Activated T-cell treated with anti-CD3 and anti-CD28 coated beads, Interleukin-2, amount 50 U/mL, for 72 hours (primary cell): ENCODE measurements at regions not wholly inside any gene's neighbourhood (a gene's known extent, or its start where the extent isn't known, plus 50 kb on each side); places are given as distances from the start of the nearest gene placed in this dataset.

Experiments used
- ATAC-seq, 2 donors: fragments of 150-1000 bp; cut with Tn5 transposase; replicated peaks in 1 of 2; 2 replicates each; pipeline ENCODE4 v1.10.0; 2021; ENCODE audit warnings: moderate library complexity in 2 of 2, mild to moderate bottlenecking in 1 of 2
- DNase-seq, 2 donors: peaks; one replicate each; pipeline ENCODE4 v3.0.0; 2021 to 2022; ENCODE audit warnings: mixed read lengths in 1 of 2
- H3K27ac Mint-ChIP-seq: one replicate; pipeline ENCODE4 v1.8.0; 2022; ENCODE audit warnings: mild to moderate bottlenecking, moderate library complexity, mixed read lengths
- H3K27me3 Mint-ChIP-seq: one replicate; pipeline ENCODE4 v1.8.0; 2022; ENCODE audit warnings: low read depth, mixed read lengths
- H3K36me3 Mint-ChIP-seq, 2 donors: one replicate each; pipeline ENCODE4 v1.8.0; 2022; ENCODE audit warnings: mixed read lengths in 2 of 2, mild to moderate bottlenecking in 1 of 2; ENCODE audit not compliant: insufficient read depth in 2 of 2
- H3K4me1 Mint-ChIP-seq: one replicate; pipeline ENCODE4 v1.8.0; 2022; ENCODE audit warnings: low read depth, mixed read lengths
- H3K4me3 Mint-ChIP-seq, 2 donors: one replicate each; pipeline ENCODE4 v1.8.0; 2022; ENCODE audit warnings: mild to moderate bottlenecking in 2 of 2, mixed read lengths in 2 of 2, moderate library complexity in 2 of 2
- H3K9me3 Mint-ChIP-seq, 2 donors: one replicate each; pipeline ENCODE4 v1.8.0; 2022; ENCODE audit warnings: mixed read lengths in 2 of 2

DNA sequence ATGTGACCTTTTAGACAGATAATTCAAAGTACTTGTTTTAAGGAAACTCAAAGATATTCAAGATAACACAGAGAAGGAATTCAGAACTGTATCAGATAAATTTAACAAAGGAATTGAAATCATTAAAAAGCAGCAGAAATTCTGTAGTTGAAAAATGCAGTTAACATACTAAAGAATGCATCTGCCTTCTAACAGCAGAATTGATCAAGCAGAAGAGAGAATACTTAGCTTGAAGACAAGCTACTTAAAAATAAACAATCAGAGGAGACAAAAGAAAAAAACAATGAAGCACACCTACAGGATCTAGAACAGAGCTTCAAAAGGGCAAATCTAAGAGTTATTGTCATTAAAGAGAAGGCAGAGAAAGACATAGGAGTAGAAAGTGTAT is 123.0 kb upstream of the TET2 start:
- H3K27ac Mint-ChIP-seq = peak overlapping the region; percentile 30
- peaks cover 3 to 6% of the 10 kb centered on the region in 2 donors for H3K36me3 Mint-ChIP-seq

DNA sequence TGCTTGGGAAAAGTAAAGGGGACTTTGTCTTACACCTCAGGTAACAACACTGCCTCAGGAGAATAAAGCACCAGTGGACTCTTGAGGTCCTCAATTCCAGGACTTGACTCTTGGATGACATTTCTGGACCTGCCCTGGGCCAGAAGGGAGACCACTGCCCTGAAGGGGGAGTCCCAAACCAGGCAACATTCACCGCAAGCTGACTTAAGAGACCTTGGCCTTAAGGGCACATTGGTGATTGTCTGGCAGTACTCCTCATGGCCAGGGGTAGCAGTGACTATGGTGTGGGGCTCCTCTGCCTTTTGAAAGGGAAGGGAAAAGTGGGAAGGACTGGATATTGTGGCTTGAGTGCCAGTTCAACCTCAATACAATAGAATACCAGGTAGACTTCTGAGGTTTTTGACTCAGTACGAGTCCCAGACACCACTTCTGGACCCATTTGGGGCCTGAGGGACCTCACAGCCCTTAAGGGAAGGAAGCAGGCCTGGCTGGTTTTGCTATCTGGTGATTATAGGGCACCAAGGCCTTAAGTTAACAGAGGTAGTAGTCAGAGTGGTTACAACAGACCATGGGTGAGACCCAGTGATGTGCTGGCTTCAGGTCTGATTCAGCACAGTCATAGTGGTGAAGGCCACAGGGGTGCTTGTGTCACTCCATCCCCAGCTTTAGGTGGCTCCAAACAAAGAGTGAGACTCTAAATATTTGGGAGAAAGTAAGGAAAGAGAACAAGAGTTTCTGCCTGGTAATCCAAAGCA is 121.2 kb upstream of the TET2 start:
- DNase-seq (no peak), ATAC-seq (no peak)
- Mint-ChIP-seq H3K9me3 (peaks cover 9 to 10% of the 10 kb centered on the region in 2 donors), H3K27ac (no peak overlapping the region), H3K36me3 (peaks cover 3 to 4% of the 10 kb centered on the region in 2 donors), H3K27me3 (peaks cover 18% of the 10 kb centered on the region), H3K4me1 (no peaks in the 10 kb centered on the region), H3K4me3 (no peak overlapping the region)

More for the DNA sequence above, 123.0 kb upstream of the TET2 start:
- DNase-seq (no peak), ATAC-seq (no peak)
- Mint-ChIP-seq H3K4me1 (no peaks in the 10 kb centered on the region), H3K4me3 (no peak overlapping the region), H3K9me3 (peaks cover 6 to 9% of the 10 kb centered on the region in 2 donors), H3K27me3 (peaks cover 12% of the 10 kb centered on the region)

DNA sequence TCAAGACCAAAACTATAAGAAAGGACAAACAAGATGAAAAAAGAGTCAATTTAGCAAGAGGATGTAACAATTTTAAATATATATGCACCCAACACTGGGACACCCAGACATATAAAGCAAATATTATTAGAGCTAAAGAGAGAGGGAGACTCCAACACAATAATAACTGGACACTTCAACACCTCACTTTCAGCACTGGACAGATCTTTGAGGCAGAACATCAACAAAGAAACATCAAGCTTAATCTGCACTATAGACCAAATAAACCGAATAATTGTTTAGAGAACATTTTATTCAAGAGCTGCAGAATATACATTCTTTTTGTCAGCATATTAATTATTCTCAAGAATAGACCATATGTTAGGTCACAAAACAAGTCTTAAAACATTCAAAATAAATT is 109.7 kb upstream of the TET2 start:
- Mint-ChIP-seq H3K27me3 (peaks cover 39% of the 10 kb centered on the region), H3K9me3 (peaks cover 7 to 10% of the 10 kb centered on the region in 2 donors), H3K27ac (no peak overlapping the region), H3K36me3 (peaks cover 0 to 2% of the 10 kb centered on the region in 2 donors), H3K4me3 (no peak overlapping the region), H3K4me1 (no peaks in the 10 kb centered on the region)
- no peak for ATAC-seq
- DNase-seq = no peak

DNA sequence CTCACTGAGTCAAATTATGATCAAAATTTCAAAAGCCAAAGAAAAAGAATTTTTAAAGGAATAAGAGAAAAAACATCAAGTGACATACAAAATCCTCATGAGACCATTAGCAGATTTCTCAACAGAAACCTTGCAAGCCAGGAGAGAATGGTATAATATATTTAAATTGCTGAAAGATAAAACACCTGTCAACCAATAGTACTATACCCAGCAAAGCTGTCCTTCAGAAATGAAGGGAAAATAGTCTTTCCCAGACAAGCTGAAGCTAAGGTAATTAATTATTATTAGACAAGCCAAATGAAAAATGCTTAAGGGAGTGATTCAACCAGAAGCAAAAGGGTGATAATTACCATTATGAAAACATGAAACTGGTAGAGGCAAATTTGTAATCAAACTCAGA is 104.2 kb upstream of the TET2 start:
- DNase-seq (no peak), ATAC-seq (no peak)
- Mint-ChIP-seq H3K4me3 (no peak overlapping the region), H3K9me3 (peaks cover 8 to 10% of the 10 kb centered on the region in 2 donors), H3K36me3 (peaks cover 0 to 3% of the 10 kb centered on the region in 2 donors), H3K27me3 (peaks cover 29% of the 10 kb centered on the region), H3K27ac (no peak overlapping the region), H3K4me1 (no peaks in the 10 kb centered on the region)

DNA sequence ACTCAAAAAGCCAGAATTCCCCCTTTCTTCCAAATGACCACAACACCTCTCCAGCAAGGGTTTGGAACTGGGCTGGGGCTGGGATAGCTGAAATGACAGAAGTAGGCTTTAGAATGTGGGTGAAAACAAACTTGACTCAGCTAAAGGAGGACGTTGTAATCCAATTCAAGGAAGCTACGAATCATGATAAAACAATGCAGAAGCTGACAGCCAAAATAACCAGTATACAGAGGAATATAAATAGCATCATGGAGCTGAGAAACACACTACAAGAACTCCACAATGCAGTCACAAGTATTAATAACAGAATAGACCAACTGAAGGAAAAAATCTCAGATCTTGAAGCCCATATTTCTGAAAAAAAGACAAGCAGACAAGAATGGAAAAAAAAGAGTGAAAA is 95.8 kb upstream of the TET2 start:
- ATAC-seq (no peak), DNase-seq (no peak)
- peaks cover 7 to 17% of the 10 kb centered on the region in 2 donors for H3K36me3 Mint-ChIP-seq
- peaks cover 9 to 17% of the 10 kb centered on the region in 2 donors for H3K9me3 Mint-ChIP-seq
- H3K27ac Mint-ChIP-seq = no peak overlapping the region
- no peaks in the 10 kb centered on the region for H3K4me1 Mint-ChIP-seq
- peaks cover 22% of the 10 kb centered on the region for H3K27me3 Mint-ChIP-seq
- H3K4me3 Mint-ChIP-seq = no peak overlapping the region

GRCh38 chr4:105057370-105058105 is 89.1 kb upstream of the TET2 start:
- ATAC-seq (no peak), DNase-seq (no peak)
- H3K27ac Mint-ChIP-seq = no peak overlapping the region
- H3K4me1 Mint-ChIP-seq = peaks cover 50% of the 10 kb centered on the region
- H3K9me3 Mint-ChIP-seq = peaks cover 4 to 6% of the 10 kb centered on the region in 2 donors
- H3K4me3 Mint-ChIP-seq = peak overlapping the region; percentile 2 to 63
- H3K36me3 Mint-ChIP-seq = peaks cover 2 to 4% of the 10 kb centered on the region in 2 donors
- H3K27me3 Mint-ChIP-seq = peaks cover 10% of the 10 kb centered on the region

DNA sequence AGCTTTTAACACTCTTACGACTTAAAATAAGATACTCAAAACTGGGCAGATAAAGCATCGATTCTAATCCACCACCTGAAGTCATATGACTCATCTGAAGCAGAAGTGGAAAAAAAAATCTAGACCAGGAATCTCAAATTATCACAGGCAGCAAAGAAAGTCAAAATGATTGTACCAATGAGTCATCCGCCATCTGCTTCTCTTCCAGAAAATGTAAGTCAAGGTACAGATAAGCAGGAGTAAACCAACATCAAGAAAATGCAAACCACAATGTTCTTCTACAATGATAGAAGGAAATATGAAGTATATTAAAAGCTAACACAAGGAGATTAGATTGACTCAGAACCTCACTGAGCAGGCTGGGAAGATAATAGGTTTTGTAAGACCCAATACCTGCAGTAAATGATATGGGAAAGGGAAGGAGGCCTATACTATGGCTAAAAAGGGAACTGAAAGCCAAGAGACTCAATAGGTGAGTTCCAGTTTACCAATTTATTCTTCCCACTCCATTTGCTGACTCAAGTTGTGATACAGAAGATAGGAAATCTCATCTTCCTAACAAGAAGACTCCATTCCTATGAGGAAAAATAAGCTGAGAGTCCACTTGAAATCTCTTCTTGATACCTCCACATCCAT is 88.4 kb upstream of the TET2 start:
- ATAC-seq (peak; percentile 20 to 21), DNase-seq (peak in 1 of 2 donors; percentile 6)
- peaks cover 56% of the 10 kb centered on the region for H3K4me1 Mint-ChIP-seq
- peaks cover 10% of the 10 kb centered on the region for H3K27me3 Mint-ChIP-seq
- H3K27ac Mint-ChIP-seq = peak overlapping the region; percentile 52
- peak overlapping the region; percentile 2 to 63 for H3K4me3 Mint-ChIP-seq
- H3K36me3 Mint-ChIP-seq = no peaks in the 10 kb centered on the region
- H3K9me3 Mint-ChIP-seq = peaks cover 2 to 4% of the 10 kb centered on the region in 2 donors

DNA sequence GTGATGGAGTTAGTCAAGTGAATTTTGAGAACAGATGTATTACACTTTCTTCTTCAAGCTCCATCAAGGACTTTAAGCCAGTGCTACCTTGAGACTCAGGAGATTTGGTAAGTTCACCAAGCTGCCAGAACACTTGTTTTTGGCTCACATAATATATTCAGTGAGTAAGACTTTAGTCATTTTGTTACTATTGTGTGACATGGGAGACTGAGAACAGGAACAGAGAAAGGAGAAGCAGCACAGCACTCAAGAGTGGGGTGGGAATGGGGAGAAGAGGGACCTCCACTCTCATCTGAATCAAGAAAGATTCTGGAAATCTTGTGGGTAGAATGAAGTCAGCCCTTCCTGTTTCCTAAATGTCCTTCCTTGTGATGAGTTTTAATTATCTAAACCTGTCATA is 87.3 kb upstream of the TET2 start:
- Mint-ChIP-seq H3K4me1 (peaks cover 62% of the 10 kb centered on the region), H3K36me3 (no peaks in the 10 kb centered on the region), H3K27me3 (peaks cover 10% of the 10 kb centered on the region), H3K27ac (peak overlapping the region; percentile 40), H3K4me3 (peak overlapping the region; percentile 53 to 69), H3K9me3 (no peaks in the 10 kb centered on the region)
- peak; percentile 49 to 61 for ATAC-seq
- peak; percentile 21 to 25 for DNase-seq

GRCh38 chr4:105060628-105061027 is 86.0 kb upstream of the TET2 start:
- no peaks in the 10 kb centered on the region for H3K36me3 Mint-ChIP-seq

DNA sequence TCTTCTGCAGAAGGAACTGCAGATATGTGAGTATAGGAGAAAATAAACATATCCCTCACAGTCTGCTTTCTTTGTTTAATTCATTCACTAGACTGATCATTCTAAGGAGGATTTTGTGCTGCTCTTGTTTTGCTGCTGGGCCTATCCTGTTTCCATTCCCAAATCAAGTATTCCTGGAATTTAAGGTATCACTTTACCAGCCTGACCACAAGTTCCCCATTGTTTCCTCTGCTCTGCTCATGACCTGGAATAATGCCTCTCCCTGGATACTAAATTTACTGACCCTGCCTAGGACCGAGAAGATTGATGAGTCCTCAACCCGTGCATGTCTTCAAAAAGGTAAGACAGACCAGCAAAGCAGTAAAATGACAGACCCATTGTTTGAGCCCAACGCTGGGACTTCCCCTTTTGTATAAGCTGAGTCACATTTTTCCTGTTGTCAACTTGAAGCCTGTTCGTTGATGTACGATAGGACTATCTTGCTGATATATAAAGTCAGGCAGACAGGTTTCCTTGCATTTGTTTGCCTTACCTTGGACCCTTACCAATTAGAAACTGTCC is 85.5 kb upstream of the TET2 start:
- Mint-ChIP-seq H3K27ac (peak overlapping the region; percentile 86), H3K27me3 (peaks cover 7% of the 10 kb centered on the region), H3K9me3 (no peaks in the 10 kb centered on the region), H3K36me3 (no peaks in the 10 kb centered on the region), H3K4me1 (peaks cover 62% of the 10 kb centered on the region), H3K4me3 (peak overlapping the region; percentile 71 to 81)
- DNase-seq = peak; percentile 54 to 64
- peak; percentile 58 to 65 for ATAC-seq

More at GRCh38 chr4:105060628-105061027, 86.0 kb upstream of the TET2 start:
- H3K9me3 Mint-ChIP-seq = no peaks in the 10 kb centered on the region
- DNase-seq (peak; percentile 42 to 52), ATAC-seq (peak; percentile 75 to 79)
- H3K4me1 Mint-ChIP-seq = peaks cover 62% of the 10 kb centered on the region
- peak overlapping the region; percentile 86 for H3K27ac Mint-ChIP-seq
- H3K27me3 Mint-ChIP-seq = peaks cover 7% of the 10 kb centered on the region
- H3K4me3 Mint-ChIP-seq = peak overlapping the region; percentile 71 to 81

- H3K36me3 Mint-ChIP-seq = no peaks in the 10 kb centered on the region
- DNase-seq = no peak
- H3K4me1 Mint-ChIP-seq = peaks cover 62% of the 10 kb centered on the region
These were observed 84.9 kb upstream of the TET2 start for GRCh38 chr4:105061731-105062130.

GRCh38 chr4:105066401-105066800 is 80.3 kb upstream of the TET2 start:
- H3K27me3 Mint-ChIP-seq = peaks cover 17% of the 10 kb centered on the region
- H3K4me1 Mint-ChIP-seq = peaks cover 21% of the 10 kb centered on the region
- H3K4me3 Mint-ChIP-seq = no peak overlapping the region
- H3K36me3 Mint-ChIP-seq = no peaks in the 10 kb centered on the region
- ATAC-seq (no peak), DNase-seq (no peak)
- H3K27ac Mint-ChIP-seq = no peak overlapping the region
- H3K9me3 Mint-ChIP-seq = no peaks in the 10 kb centered on the region

More at GRCh38 chr4:105061731-105062130, 84.9 kb upstream of the TET2 start:
- H3K4me3 Mint-ChIP-seq = peak overlapping the region; percentile 71 to 81
- no peaks in the 10 kb centered on the region for H3K9me3 Mint-ChIP-seq
- no peak overlapping the region for H3K27ac Mint-ChIP-seq
- no peak for ATAC-seq
- H3K27me3 Mint-ChIP-seq = peaks cover 7% of the 10 kb centered on the region

GRCh38 chr4:105067431-105067830 is 79.2 kb upstream of the TET2 start:
- Mint-ChIP-seq H3K36me3 (no peaks in the 10 kb centered on the region), H3K9me3 (no peaks in the 10 kb centered on the region), H3K27ac (no peak overlapping the region), H3K27me3 (peaks cover 17% of the 10 kb centered on the region), H3K4me3 (no peak overlapping the region), H3K4me1 (peaks cover 12% of the 10 kb centered on the region)
- no peak for ATAC-seq
- DNase-seq = no peak
